ENCODE measurements at regions not wholly inside any gene's neighbourhood (a gene's known extent, or its start where the extent isn't known, plus 50 kb on each side); places are given as distances from the start of the nearest gene placed in this dataset.

- CTCF ChIA-PET = no interaction called here
- TF ChIP-seq CTCF (conservative IDR thresholded peaks at IDR 0.05) (no peak), EZH2 (IDR thresholded peaks at IDR 0.05; ENCODE audit: low read depth) (no peak)
- no peaks in the 10 kb centered on the region for H4K20me1 ChIP-seq (ENCODE audit: insufficient read depth)
- BruUV-seq (replicated peaks) = no TSS peak
- H3K36me3 ChIP-seq (ENCODE audit: low read depth) = no peaks in the 10 kb centered on the region
- intact Hi-C loops (cut with micrococcal nuclease; ENCODE audit: unreplicated experiment) = no loop called here
- 0 out of 2 replicates have a peak, but pooled peaks cover 5% of the 10 kb centered on the region for H3K9me3 ChIP-seq (ENCODE audit: insufficient read depth, low read depth)
- H3K79me2 ChIP-seq (ENCODE audit: low read depth) = no peaks in the 10 kb centered on the region
- H3K27me3 ChIP-seq (ENCODE audit: insufficient read depth, low read depth) = no peaks in the 10 kb centered on the region
- no peak for DNase-seq
- H3F3A ChIP-seq (ENCODE audit: insufficient read depth, low read depth) = no peaks in the 10 kb centered on the region
- no peak overlapping the region for H2AFZ ChIP-seq
- POLR2A ChIA-PET (ENCODE audit: unreplicated experiment) = no interaction called here
- H3K9me2 ChIP-seq (ENCODE audit: insufficient read depth) = no peaks in the 10 kb centered on the region
- no peak overlapping the region for H3K27ac ChIP-seq
- no peaks in the 10 kb centered on the region for H3K4me1 ChIP-seq (replicated peaks; ENCODE audit: insufficient read depth)
- no peak overlapping the region for H3K4me3 ChIP-seq
- no peak overlapping the region for H3K4me2 ChIP-seq
These were observed 431.4 kb downstream of the DIPK2A start for GRCh38 chr3:144403040-144403457.

GRCh38 chr3:144407335-144407734, 435.7 kb downstream of the DIPK2A start:
- Histone ChIP-seq H3K27ac (no peak overlapping the region), H4K20me1 (ENCODE audit: insufficient read depth) (no peaks in the 10 kb centered on the region), H3K79me2 (ENCODE audit: low read depth) (no peaks in the 10 kb centered on the region), H3K4me1 (replicated peaks; ENCODE audit: insufficient read depth) (no peaks in the 10 kb centered on the region), H3K9me2 (ENCODE audit: insufficient read depth) (no peaks in the 10 kb centered on the region), H3F3A (ENCODE audit: insufficient read depth, low read depth) (no peaks in the 10 kb centered on the region), H3K36me3 (ENCODE audit: low read depth) (no peaks in the 10 kb centered on the region), H3K9me3 (ENCODE audit: insufficient read depth, low read depth) (peaks cover 5% of the 10 kb centered on the region; the same call in 1 of the 2 replicates), H2AFZ (no peak overlapping the region), H3K4me3 (no peak overlapping the region), H3K4me2 (no peak overlapping the region), H3K27me3 (ENCODE audit: insufficient read depth, low read depth) (no peaks in the 10 kb centered on the region)
- ChIA-PET POLR2A (ENCODE audit: unreplicated experiment) (no interaction called here), CTCF (no interaction called here)
- TF ChIP-seq EZH2 (IDR thresholded peaks at IDR 0.05; ENCODE audit: low read depth) (no peak), CTCF (conservative IDR thresholded peaks at IDR 0.05) (no peak)
- DNase-seq = no peak
- no TSS peak for BruUV-seq (replicated peaks)
- intact Hi-C loops (cut with micrococcal nuclease; ENCODE audit: unreplicated experiment) = no loop called here

DNA sequence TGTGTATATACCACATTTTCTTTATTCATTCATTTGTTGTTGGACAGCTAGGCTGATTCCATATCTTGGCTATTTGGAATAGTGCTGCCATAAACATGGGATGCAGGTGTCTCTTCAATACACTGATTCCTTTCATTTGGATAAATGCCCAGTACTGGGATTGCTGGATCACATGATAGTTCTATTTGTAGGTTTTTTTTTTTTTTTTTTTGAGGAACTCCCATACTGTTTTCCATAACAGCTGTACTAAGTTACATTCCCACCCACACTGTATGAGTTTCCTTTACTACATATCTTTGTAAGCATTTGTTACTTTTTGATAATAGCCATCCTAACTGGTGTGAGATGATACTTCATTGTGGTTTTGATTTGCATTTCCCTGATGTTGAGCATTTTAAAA, 437.7 kb downstream of the DIPK2A start:
- DNase-seq = no peak
- CTCF ChIA-PET = no interaction called here
- intact Hi-C loops (cut with micrococcal nuclease; ENCODE audit: unreplicated experiment) = no loop called here
- Histone ChIP-seq H3K4me1 (replicated peaks; ENCODE audit: insufficient read depth) (no peaks in the 10 kb centered on the region), H3K36me3 (ENCODE audit: low read depth) (no peaks in the 10 kb centered on the region), H3K27ac (no peak overlapping the region), H3K79me2 (ENCODE audit: low read depth) (no peaks in the 10 kb centered on the region), H3F3A (ENCODE audit: insufficient read depth, low read depth) (no peaks in the 10 kb centered on the region), H3K27me3 (ENCODE audit: insufficient read depth, low read depth) (no peaks in the 10 kb centered on the region), H3K4me2 (no peak overlapping the region), H3K9me3 (ENCODE audit: insufficient read depth, low read depth) (peaks cover 5% of the 10 kb centered on the region; the same call in 1 of the 2 replicates), H3K4me3 (no peak overlapping the region), H2AFZ (no peak overlapping the region), H3K9me2 (ENCODE audit: insufficient read depth) (no peaks in the 10 kb centered on the region), H4K20me1 (ENCODE audit: insufficient read depth) (no peaks in the 10 kb centered on the region)
- POLR2A ChIA-PET (ENCODE audit: unreplicated experiment) = no interaction called here
- no TSS peak for BruUV-seq (replicated peaks)
- TF ChIP-seq CTCF (conservative IDR thresholded peaks at IDR 0.05) (no peak), EZH2 (IDR thresholded peaks at IDR 0.05; ENCODE audit: low read depth) (no peak)

Data from PC-9 (cell line).